Naive B cell (primary cell): ENCODE measurements at regions not wholly inside any gene's neighbourhood (a gene's known extent, or its start where the extent isn't known, plus 50 kb on each side); places are given as distances from the start of the nearest gene placed in this dataset.

Experiments used
- ATAC-seq, 2 donors: fragments of 150-1000 bp; cut with Tn5 transposase; 2 replicates each; pipeline ENCODE4 v1.10.0; 2021; ENCODE audit warnings: low read depth in 2 of 2, mild to moderate bottlenecking in 2 of 2, moderate library complexity in 2 of 2
- DNase-seq: peaks from one replicate; pipeline ENCODE4 v3.0.0; 2022
- H3K27ac Mint-ChIP-seq, 6 donors: one replicate each; pipeline ENCODE4 v1.8.0; 2020 to 2022; ENCODE audit warnings: mild to moderate bottlenecking in 6 of 6, mixed read lengths in 6 of 6, moderate library complexity in 5 of 6, inconsistent platforms in 2 of 6
- H3K27me3 Mint-ChIP-seq, 3 donors: one replicate each; pipeline ENCODE4 v1.8.0; 2021 to 2022; ENCODE audit warnings: mixed read lengths in 3 of 3, mild to moderate bottlenecking in 1 of 3
- H3K36me3 Mint-ChIP-seq, 2 donors: one replicate each; pipeline ENCODE4 v1.8.0; 2020 to 2022; ENCODE audit warnings: mixed read lengths in 2 of 2, inconsistent platforms in 1 of 2, mild to moderate bottlenecking in 1 of 2
- H3K4me1 Mint-ChIP-seq, 3 donors: one replicate each; pipeline ENCODE4 v1.8.0; 2020 to 2022; ENCODE audit warnings: mixed read lengths in 3 of 3, inconsistent platforms in 1 of 3, mild to moderate bottlenecking in 1 of 3, moderate library complexity in 1 of 3
- H3K4me3 Mint-ChIP-seq, 8 donors: one replicate each; pipeline ENCODE4 v1.8.0; 2020 to 2022; ENCODE audit warnings: mild to moderate bottlenecking in 8 of 8, mixed read lengths in 8 of 8, moderate library complexity in 8 of 8, inconsistent platforms in 2 of 8
- H3K9me3 Mint-ChIP-seq, 7 donors: one replicate each; pipeline ENCODE4 v1.8.0; 2020 to 2022; ENCODE audit warnings: mixed read lengths in 7 of 7, mild to moderate bottlenecking in 5 of 7, inconsistent platforms in 2 of 7, moderate library complexity in 1 of 7

GRCh38 chr7:94324380-94325121 lies 70.1 kb upstream of the COL1A2 start:
- H3K4me3 Mint-ChIP-seq: no peak overlapping the region
- H3K36me3 Mint-ChIP-seq: peaks cover 15 to 21% of the 10 kb centered on the region in 2 donors
- H3K4me1 Mint-ChIP-seq: no peaks in the 10 kb centered on the region
- peaks cover 6 to 10% (median 9%) of the 10 kb centered on the region in 3 donors for H3K27me3 Mint-ChIP-seq
- DNase-seq (no peak), ATAC-seq (no peak)
- no peak overlapping the region for H3K27ac Mint-ChIP-seq
- peaks cover 4 to 36% (median 21%) of the 10 kb centered on the region in 7 donors for H3K9me3 Mint-ChIP-seq

- Mint-ChIP-seq H3K4me1 (peaks cover 0 to 3% (median 2%) of the 10 kb centered on the region in 3 donors), H3K4me3 (no peak overlapping the region), H3K27me3 (peaks cover 6 to 10% (median 9%) of the 10 kb centered on the region in 3 donors), H3K27ac (no peak overlapping the region), H3K9me3 (peaks cover 4 to 32% (median 21%) of the 10 kb centered on the region in 7 donors), H3K36me3 (peaks cover 15 to 21% of the 10 kb centered on the region in 2 donors)
- DNase-seq (no peak), ATAC-seq (no peak)
Measured at GRCh38 chr7:94325122-94325475, 69.6 kb upstream of the COL1A2 start.

GRCh38 chr7:94330269-94331020 lies 64.2 kb upstream of the COL1A2 start:
- Mint-ChIP-seq H3K4me3 (peak overlapping the region in 1 of 8 donors; percentile 16), H3K9me3 (peaks cover 0 to 12% (median 3%) of the 10 kb centered on the region in 7 donors), H3K27me3 (peaks cover 0 to 10% (median 9%) of the 10 kb centered on the region in 3 donors), H3K27ac (peak overlapping the region in 2 of 6 donors; percentile 53 to 58), H3K36me3 (peaks cover 0 to 12% of the 10 kb centered on the region in 2 donors), H3K4me1 (peaks cover 0 to 18% (median 9%) of the 10 kb centered on the region in 3 donors)
- no peak for DNase-seq
- peak in 1 of 2 donors; percentile 93 for ATAC-seq

GRCh38 chr7:94332571-94332970 lies 62.1 kb upstream of the COL1A2 start:
- ATAC-seq (no peak), DNase-seq (no peak)
- Mint-ChIP-seq H3K9me3 (peaks cover 0 to under 1% (median 0%) of the 10 kb centered on the region in 7 donors), H3K36me3 (no peaks in the 10 kb centered on the region), H3K4me3 (no peak overlapping the region), H3K27ac (no peak overlapping the region), H3K27me3 (peaks cover 0 to 4% (median 0%) of the 10 kb centered on the region in 3 donors), H3K4me1 (peaks cover 0 to 32% (median 17%) of the 10 kb centered on the region in 3 donors)

- peaks cover 0 to 4% (median 0%) of the 10 kb centered on the region in 3 donors for H3K27me3 Mint-ChIP-seq
- H3K27ac Mint-ChIP-seq: no peak overlapping the region
- peaks cover 0 to 32% (median 17%) of the 10 kb centered on the region in 3 donors for H3K4me1 Mint-ChIP-seq
- no peak for ATAC-seq
- no peaks in the 10 kb centered on the region for H3K36me3 Mint-ChIP-seq
- H3K4me3 Mint-ChIP-seq: no peak overlapping the region
- no peak for DNase-seq
- no peaks in the 10 kb centered on the region for H3K9me3 Mint-ChIP-seq
Measured at GRCh38 chr7:94333810-94334209, 60.9 kb upstream of the COL1A2 start.

- Mint-ChIP-seq H3K4me3 (no peak overlapping the region), H3K27ac (peak overlapping the region in 3 of 6 donors; percentile 10 to 15 (median 12)), H3K4me1 (peaks cover 0 to 32% (median 17%) of the 10 kb centered on the region in 3 donors), H3K36me3 (no peaks in the 10 kb centered on the region), H3K9me3 (no peaks in the 10 kb centered on the region), H3K27me3 (peaks cover 0 to 4% (median 0%) of the 10 kb centered on the region in 3 donors)
- ATAC-seq (no peak), DNase-seq (no peak)
Measured at GRCh38 chr7:94335586-94335985, 59.1 kb upstream of the COL1A2 start.

- H3K9me3 Mint-ChIP-seq: no peaks in the 10 kb centered on the region
- peaks cover 0 to 28% (median 15%) of the 10 kb centered on the region in 3 donors for H3K4me1 Mint-ChIP-seq
- no peak for DNase-seq
- peak overlapping the region in 1 of 6 donors; percentile 12 for H3K27ac Mint-ChIP-seq
- H3K4me3 Mint-ChIP-seq: peak overlapping the region in 1 of 8 donors; percentile 22
- H3K27me3 Mint-ChIP-seq: peaks cover 0 to 4% (median 0%) of the 10 kb centered on the region in 3 donors
- peak in 1 of 2 donors; percentile 58 for ATAC-seq
- no peaks in the 10 kb centered on the region for H3K36me3 Mint-ChIP-seq
Measured at GRCh38 chr7:94336009-94336408, 58.7 kb upstream of the COL1A2 start.

GRCh38 chr7:94338921-94339371 lies 55.7 kb upstream of the COL1A2 start:
- H3K27me3 Mint-ChIP-seq: peaks cover 0 to 8% (median 8%) of the 10 kb centered on the region in 3 donors
- H3K4me3 Mint-ChIP-seq: no peak overlapping the region
- no peak overlapping the region for H3K27ac Mint-ChIP-seq
- no peak for ATAC-seq
- DNase-seq: no peak
- H3K4me1 Mint-ChIP-seq: peaks cover 0 to 28% (median 15%) of the 10 kb centered on the region in 3 donors
- no peaks in the 10 kb centered on the region for H3K9me3 Mint-ChIP-seq
- H3K36me3 Mint-ChIP-seq: no peaks in the 10 kb centered on the region

- H3K4me1 Mint-ChIP-seq: peaks cover 0 to 4% (median 1%) of the 10 kb centered on the region in 3 donors
- H3K4me3 Mint-ChIP-seq: no peak overlapping the region
- DNase-seq (no peak), ATAC-seq (no peak)
- peaks cover 0 to 3% (median 0%) of the 10 kb centered on the region in 7 donors for H3K9me3 Mint-ChIP-seq
- peak overlapping the region in 2 of 6 donors; percentile 12 to 29 for H3K27ac Mint-ChIP-seq
- H3K27me3 Mint-ChIP-seq: peaks cover 5 to 17% (median 16%) of the 10 kb centered on the region in 3 donors
- H3K36me3 Mint-ChIP-seq: peaks cover 0 to 5% of the 10 kb centered on the region in 2 donors
Measured at GRCh38 chr7:94344826-94345225, 49.9 kb upstream of the COL1A2 start.
